Parathyroid adenoma (tissue), 2 donors: ENCODE measurements at regions not wholly inside any gene's neighbourhood (a gene's known extent, or its start where the extent isn't known, plus 50 kb on each side); places are given as distances from the start of the nearest gene placed in this dataset.

Experiments used
- H2AFZ ChIP-seq: fragments of 300-600 bp; sonication (generic); one replicate; pipeline ENCODE4 v1.7.0; 2017; ENCODE audit warnings: antibody characterized with exemption, mild to moderate bottlenecking
- H3K27ac ChIP-seq: fragments of 300-600 bp; sonication (generic); one replicate; pipeline ENCODE4 v1.7.0; 2017
- H3K27me3 ChIP-seq: fragments of 300-600 bp; sonication (generic); one replicate; pipeline ENCODE4 v1.7.0; 2017; ENCODE audit warnings: low read length; ENCODE audit not compliant: control insufficient read depth, insufficient read depth
- H3K36me3 ChIP-seq: fragments of 300-600 bp; sonication (generic); one replicate; pipeline ENCODE4 v1.7.0; 2017; ENCODE audit warnings: low read length; ENCODE audit not compliant: control insufficient read depth, insufficient read depth
- H3K4me1 ChIP-seq: fragments of 300-600 bp; sonication (generic); one replicate; pipeline ENCODE4 v1.7.0; 2017; ENCODE audit warnings: control low read depth
- H3K4me2 ChIP-seq: fragments of 300-600 bp; sonication (generic); one replicate; pipeline ENCODE4 v1.7.0; 2017; ENCODE audit warnings: low read length
- H3K4me3 ChIP-seq: fragments of 300-600 bp; sonication (generic); one replicate; pipeline ENCODE4 v1.7.0; 2017; ENCODE audit warnings: low read depth, low read length
- H3K79me2 ChIP-seq: fragments of 300-600 bp; sonication (generic); one replicate; pipeline ENCODE4 v1.7.0; 2017; ENCODE audit warnings: control low read depth
- H3K9ac ChIP-seq: fragments of 300-600 bp; sonication (generic); one replicate; pipeline ENCODE4 v1.7.0; 2017; ENCODE audit warnings: mild to moderate bottlenecking
- H3K9me3 ChIP-seq: fragments of 300-600 bp; sonication (generic); one replicate; pipeline ENCODE4 v1.7.0; 2017; ENCODE audit warnings: low read length; ENCODE audit not compliant: control insufficient read depth
- CTCF ChIP-seq: fragments of 300-600 bp; sonication (generic); IDR thresholded peaks from one replicate; pipeline ENCODE4 v1.7.0; 2017; ENCODE audit warnings: antibody characterized with exemption, mild to moderate bottlenecking
- donor health status: primary hyperparathyroidism.

GRCh38 chr2:9145109-9145751 is 61.4 kb upstream of the ASAP2 start:
- Histone ChIP-seq H3K79me2 (no peaks in the 10 kb centered on the region), H3K9ac (no peak overlapping the region), H2AFZ (no peak overlapping the region), H3K27me3 (no peaks in the 10 kb centered on the region), H3K27ac (no peak overlapping the region), H3K4me1 (peaks cover 2% of the 10 kb centered on the region), H3K36me3 (no peaks in the 10 kb centered on the region), H3K4me3 (no peak overlapping the region), H3K4me2 (no peak overlapping the region), H3K9me3 (no peaks in the 10 kb centered on the region)
- no peak for TF ChIP-seq CTCF

- H3K9me3 ChIP-seq, result no peaks in the 10 kb centered on the region
- H3K27ac ChIP-seq, result no peak overlapping the region
- no peak overlapping the region for H3K4me3 ChIP-seq
- H3K9ac ChIP-seq, result no peak overlapping the region
- peaks cover 2% of the 10 kb centered on the region for H3K79me2 ChIP-seq
- H3K36me3 ChIP-seq, result no peaks in the 10 kb centered on the region
- H2AFZ ChIP-seq, result no peak overlapping the region
- H3K4me2 ChIP-seq, result no peak overlapping the region
- no peaks in the 10 kb centered on the region for H3K27me3 ChIP-seq
- H3K4me1 ChIP-seq, result peaks cover 7% of the 10 kb centered on the region
- no peak for TF ChIP-seq CTCF
Measured at GRCh38 chr2:9144617-9145016, 62.0 kb upstream of the ASAP2 start.

GRCh38 chr2:9144046-9144445 is 62.6 kb upstream of the ASAP2 start:
- Histone ChIP-seq H3K9me3 (no peaks in the 10 kb centered on the region), H3K79me2 (peaks cover 2% of the 10 kb centered on the region), H3K4me2 (no peak overlapping the region), H3K27me3 (no peaks in the 10 kb centered on the region), H3K27ac (no peak overlapping the region), H3K4me1 (peaks cover 8% of the 10 kb centered on the region), H3K9ac (no peak overlapping the region), H2AFZ (no peak overlapping the region), H3K36me3 (no peaks in the 10 kb centered on the region), H3K4me3 (no peak overlapping the region)
- no peak for TF ChIP-seq CTCF

- Histone ChIP-seq H3K4me1 (peaks cover 8% of the 10 kb centered on the region), H3K27ac (no peak overlapping the region), H3K4me2 (peak overlapping the region; percentile 58), H3K4me3 (peak overlapping the region; percentile 20), H2AFZ (peak overlapping the region; percentile 74), H3K79me2 (peaks cover 2% of the 10 kb centered on the region), H3K27me3 (no peaks in the 10 kb centered on the region), H3K36me3 (no peaks in the 10 kb centered on the region), H3K9ac (no peak overlapping the region), H3K9me3 (no peaks in the 10 kb centered on the region)
- TF ChIP-seq CTCF, result no peak
Measured at GRCh38 chr2:9143264-9143815, 63.3 kb upstream of the ASAP2 start.
